GM12891 (cell line): ENCODE measurements at regions not wholly inside any gene's neighbourhood (a gene's known extent, or its start where the extent isn't known, plus 50 kb on each side); places are given as distances from the start of the nearest gene placed in this dataset.

Experiments
- POLR2A ChIP-seq: IDR thresholded peaks from 2 replicates; pipeline ENCODE4 v1.6.1; 2011; ENCODE audit warnings: low read depth, low read length, control low read depth
- SPI1 ChIP-seq: IDR thresholded peaks from 2 replicates; pipeline ENCODE4 v1.6.1; 2011; ENCODE audit warnings: low read depth, low read length, control low read depth

DNA sequence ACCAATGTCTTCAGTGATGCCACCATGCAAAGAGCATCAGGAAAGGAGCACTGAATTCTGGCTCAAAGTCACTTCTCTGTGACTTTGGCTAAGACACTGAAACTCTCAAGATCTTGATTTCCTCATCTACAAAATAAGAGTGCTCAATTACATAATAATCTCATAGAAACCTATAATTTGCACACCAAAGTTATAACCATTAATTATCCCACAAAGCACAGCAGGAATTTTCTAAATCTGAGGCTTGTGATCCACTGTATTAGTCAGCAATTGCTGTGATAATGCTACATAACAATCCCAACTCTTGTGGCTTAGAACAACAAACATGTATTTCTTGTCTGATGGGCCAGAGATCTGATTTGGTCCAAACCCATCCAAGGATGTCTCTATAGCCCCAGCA, 108.7 kb downstream of the PSMG1 start:
- TF ChIP-seq POLR2A (no peak), SPI1 (no peak)
